NCI-H446 treated with DMSO at 0.1 percent for 48 hours (cell line): ENCODE measurements at regions not wholly inside any gene's neighbourhood (a gene's known extent, or its start where the extent isn't known, plus 50 kb on each side); places are given as distances from the start of the nearest gene placed in this dataset.
"Not testable (repeated sequence)": the region's sequence is repeated elsewhere in the genome, so short reads cannot be mapped to it uniquely, and the experiment has no call there.

Experiments used
- DNase-seq: peaks from one replicate; lab custom pipeline; 2025; lab: John Stamatoyannopoulos, UW

- DNase-seq, result no peak
These were observed 71.0 kb upstream of the CYP1B1 start for GRCh38 chr2:38146907-38147307.

- DNase-seq, result no peak
These were observed 70.4 kb upstream of the CYP1B1 start for GRCh38 chr2:38146275-38146906.

- DNase-seq, result no peak
These were observed 69.3 kb upstream of the CYP1B1 start for GRCh38 chr2:38145236-38145635.

- no peak for DNase-seq
These were observed 66.7 kb upstream of the CYP1B1 start for GRCh38 chr2:38142627-38143026.

- no peak for DNase-seq
These were observed 65.5 kb upstream of the CYP1B1 start for GRCh38 chr2:38141501-38141900.

DNA sequence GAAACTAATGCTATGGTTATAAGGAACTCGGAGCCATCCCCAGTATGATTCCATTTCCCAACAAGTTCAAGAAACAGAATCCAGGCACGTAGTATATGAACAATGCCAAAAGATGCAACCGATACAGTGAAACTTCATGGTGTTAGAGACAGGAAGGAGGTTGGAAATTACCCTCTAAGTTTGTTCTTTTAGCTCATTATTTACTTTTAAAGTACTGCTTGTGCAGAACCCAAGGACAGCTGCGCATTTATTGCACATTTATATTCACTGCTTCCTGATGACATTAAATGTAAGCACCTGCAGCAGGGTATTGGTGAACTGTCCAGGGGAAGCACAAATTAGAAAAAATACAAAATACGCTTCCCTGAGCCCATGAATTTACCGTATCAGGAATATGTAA, 63.0 kb upstream of the CYP1B1 start:
- no peak for DNase-seq

- DNase-seq, result no peak
These were observed 62.5 kb upstream of the CYP1B1 start for GRCh38 chr2:38138419-38138818.

DNA sequence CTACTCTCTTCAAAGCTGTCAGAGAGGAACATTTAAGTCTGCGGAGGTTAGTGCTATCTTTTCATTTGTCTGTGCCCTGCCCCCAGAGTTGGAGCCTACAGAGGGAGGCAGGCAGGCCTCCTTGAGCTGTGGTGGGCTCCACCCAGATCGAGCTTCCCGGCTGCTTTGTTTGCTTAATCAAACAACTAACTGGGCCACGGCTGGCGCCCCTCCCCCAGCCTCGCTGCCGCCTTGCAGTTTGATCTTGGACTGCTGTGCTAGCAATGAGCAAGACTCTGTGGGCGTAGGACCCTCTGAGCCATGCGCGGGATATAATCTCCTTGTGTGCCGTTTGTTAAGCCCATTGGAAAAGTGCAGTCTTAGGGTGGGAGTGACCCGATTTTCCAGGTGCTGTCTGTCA, 62.0 kb upstream of the CYP1B1 start:
- not testable (repeated sequence) for DNase-seq

DNA sequence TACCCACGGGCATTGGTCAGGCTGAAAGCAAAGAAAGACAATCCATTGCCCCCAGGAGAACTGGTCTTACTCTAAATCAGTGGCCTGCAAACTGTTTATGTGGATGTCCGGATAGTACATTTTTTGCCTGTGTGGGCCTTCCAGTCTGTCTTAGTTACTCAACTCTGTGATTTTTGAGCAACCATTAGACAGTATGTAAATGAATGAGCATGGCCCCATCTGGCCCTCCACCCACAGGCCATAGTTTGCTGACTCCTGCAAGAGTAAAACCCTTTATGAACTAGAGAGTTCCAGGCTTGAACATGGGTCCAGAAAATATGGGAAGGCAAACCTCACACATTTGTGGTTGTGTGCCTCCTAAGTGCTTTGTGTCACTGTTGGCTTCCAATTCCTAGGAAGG, 55.7 kb upstream of the CYP1B1 start:
- DNase-seq, result no peak

DNA sequence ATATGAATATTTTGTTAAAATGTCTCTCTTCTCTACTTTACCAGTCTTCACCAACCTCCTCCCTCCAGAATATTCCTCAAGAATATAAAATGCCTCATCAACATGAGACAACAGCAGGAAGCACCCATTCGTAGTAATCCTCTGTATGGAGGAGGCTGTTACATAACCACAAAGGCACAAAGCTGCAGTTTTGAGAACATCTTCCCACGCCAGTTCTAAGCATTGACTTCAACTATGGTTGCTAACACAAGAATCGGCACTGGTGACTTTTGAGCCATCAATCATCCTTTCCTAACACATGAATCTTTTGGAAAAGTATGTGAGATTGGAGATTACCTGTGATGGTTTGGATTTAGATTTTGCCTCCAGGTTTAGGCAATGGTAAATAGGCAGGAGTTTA, 54.9 kb upstream of the CYP1B1 start:
- no peak for DNase-seq

DNA sequence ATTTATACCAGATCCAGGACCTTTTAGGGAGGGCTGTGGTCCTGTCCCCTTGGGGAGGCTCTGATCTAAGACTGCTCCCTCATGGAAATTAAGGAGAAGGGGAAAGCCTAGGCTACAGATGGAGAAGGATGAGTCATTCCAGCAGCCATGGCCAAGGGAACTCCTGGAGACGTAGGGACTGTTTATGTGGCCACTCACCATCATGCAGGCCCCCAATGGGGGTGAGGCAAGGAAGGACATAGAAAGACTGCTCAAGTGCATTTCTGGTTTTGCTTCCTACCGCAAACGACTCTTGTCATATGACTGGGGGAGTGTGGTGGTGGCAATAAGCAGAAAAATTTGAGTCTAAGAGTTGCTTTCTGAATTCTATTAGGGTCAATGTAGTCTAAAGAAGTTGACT, 54.0 kb upstream of the CYP1B1 start:
- DNase-seq, result no peak

GRCh38 chr2:38129481-38129880, 53.5 kb upstream of the CYP1B1 start:
- DNase-seq, result no peak

GRCh38 chr2:38128653-38129052, 52.7 kb upstream of the CYP1B1 start:
- no peak for DNase-seq

DNA sequence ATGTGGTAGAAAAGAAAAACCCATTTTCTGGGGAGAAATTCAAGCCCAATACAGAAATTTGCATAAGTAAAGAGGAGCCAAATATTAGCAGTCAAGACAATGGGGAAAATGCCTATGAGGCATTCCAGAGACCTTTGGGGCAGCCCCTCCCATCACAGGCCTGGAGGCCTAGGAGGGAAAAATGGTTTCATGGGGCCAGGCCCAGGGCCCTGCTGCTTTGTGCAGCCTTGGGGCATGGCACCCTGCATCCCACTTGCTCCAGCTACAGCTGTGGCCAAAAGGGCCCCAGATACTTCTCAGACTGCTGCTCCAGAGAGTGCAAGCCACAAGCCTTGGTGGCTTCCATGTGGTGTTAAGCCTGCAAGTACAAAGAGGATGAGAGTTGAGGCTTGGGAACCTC, 51.3 kb upstream of the CYP1B1 start:
- DNase-seq, result no peak

GRCh38 chr2:38125842-38126241, 49.9 kb upstream of the CYP1B1 start:
- no peak for DNase-seq
